Neural cell (in vitro differentiated cells): ENCODE measurements at regions not wholly inside any gene's neighbourhood (a gene's known extent, or its start where the extent isn't known, plus 50 kb on each side); places are given as distances from the start of the nearest gene placed in this dataset.

ENCODE experiments used
- H2AFZ ChIP-seq: fragments of 200-600, 300-800 bp; sonication (generic), shearing (Covaris generic); 2 replicates; pipeline ENCODE4 v1.6.0; 2014; ENCODE audit warnings: low read depth, mild to moderate bottlenecking, antibody characterized with exemption, low read length, moderate library complexity
- H3F3A ChIP-seq: fragments of 200-600 bp; shearing (Covaris generic); 2 replicates; pipeline ENCODE4 v1.6.1; 2016; ENCODE audit warnings: mild to moderate bottlenecking, moderate library complexity, mixed read lengths, antibody characterized with exemption, low read length; ENCODE audit not compliant: insufficient read depth, poor library complexity, severe bottlenecking
- H3K27ac ChIP-seq: fragments of 200-600, 300-800 bp; sonication (generic), shearing (Covaris generic); 2 replicates; pipeline ENCODE4 v1.5.1; 2014; ENCODE audit warnings: mild to moderate bottlenecking, low read length, moderate library complexity
- H3K27me3 ChIP-seq: fragments of 300-800, 200-600 bp; sonication (generic), shearing (Covaris generic); 2 replicates; pipeline ENCODE4 v1.6.0; 2014; ENCODE audit warnings: mild to moderate bottlenecking, low read depth, low read length, moderate library complexity; ENCODE audit not compliant: insufficient read depth
- H3K36me3 ChIP-seq: fragments of 300-800, 200-600 bp; sonication (generic), shearing (Covaris generic); 2 replicates; pipeline ENCODE4 v1.5.1; 2014; ENCODE audit warnings: mild to moderate bottlenecking, antibody characterized with exemption, low read length, moderate library complexity; ENCODE audit not compliant: insufficient read depth
- H3K4me2 ChIP-seq: fragments of 300-800, 200-600 bp; sonication (generic), shearing (Covaris generic); 2 replicates; pipeline ENCODE4 v1.6.0; 2014; ENCODE audit warnings: mild to moderate bottlenecking, low read length
- H3K4me3 ChIP-seq: fragments of 300-800, 200-600 bp; sonication (generic), shearing (Covaris generic); 2 replicates; pipeline ENCODE4 v1.5.1; 2014; ENCODE audit warnings: mild to moderate bottlenecking, low read length, moderate library complexity
- H3K79me2 ChIP-seq: fragments of 200-600 bp; shearing (Covaris generic); replicated peaks from 2 replicates; pipeline ENCODE4 v1.6.0; 2014; ENCODE audit warnings: mild to moderate bottlenecking, low read length, moderate library complexity; ENCODE audit not compliant: insufficient read depth
- H3K9ac ChIP-seq: fragments of 300-800, 200-600 bp; sonication (generic), shearing (Covaris generic); 2 replicates; pipeline ENCODE4 v1.6.1; 2016; ENCODE audit warnings: mild to moderate bottlenecking, low read length, mixed read lengths
- H3K9me2 ChIP-seq: fragments of 200-600 bp; shearing (Covaris generic); 2 replicates; pipeline ENCODE4 v1.6.1; 2016; ENCODE audit warnings: mild to moderate bottlenecking, low read length, mixed read lengths; ENCODE audit not compliant: insufficient read depth
- H3K9me3 ChIP-seq: fragments of 200-600, 300-800 bp; sonication (generic), shearing (Covaris generic); 2 replicates; pipeline ENCODE4 v1.6.1; 2016; ENCODE audit warnings: mild to moderate bottlenecking, mixed run types, low read length, moderate library complexity, mixed read lengths
- H4K20me1 ChIP-seq: fragments of 200-600 bp; shearing (Covaris generic); 2 replicates; pipeline ENCODE4 v1.6.1; 2016; ENCODE audit warnings: mild to moderate bottlenecking, mixed run types; ENCODE audit not compliant: insufficient read depth
- CTCF ChIP-seq: fragments of 450-650 bp; IDR thresholded peaks from 2 replicates; pipeline ENCODE4 v1.5.1; 2014; ENCODE audit warnings: antibody characterized with exemption, mild to moderate bottlenecking, moderate library complexity; ENCODE audit not compliant: poor library complexity, severe bottlenecking
- EP300 ChIP-seq: fragments of 450-650 bp; conservative IDR thresholded peaks from 2 replicates; pipeline ENCODE4 v1.6.1; 2014; ENCODE audit warnings: antibody characterized with exemption, mild to moderate bottlenecking, moderate library complexity; ENCODE audit not compliant: poor library complexity, severe bottlenecking
- EZH2 ChIP-seq: fragments of 200-600, 300-800 bp; shearing (Covaris generic), sonication (generic); IDR thresholded peaks from 2 replicates; pipeline ENCODE4 v1.6.1; 2014; ENCODE audit warnings: antibody characterized with exemption, low read length, borderline replicate concordance, mild to moderate bottlenecking; ENCODE audit not compliant: insufficient read depth, poor library complexity, severe bottlenecking
- MXI1 ChIP-seq: fragments of 450-650 bp; conservative IDR thresholded peaks from 2 replicates; pipeline ENCODE4 v1.6.1; 2014; ENCODE audit warnings: antibody characterized with exemption, mild to moderate bottlenecking; ENCODE audit not compliant: poor library complexity, severe bottlenecking
- POLR2AphosphoS5 ChIP-seq: IDR thresholded peaks from 2 replicates; pipeline ENCODE4 v1.6.1; 2012
- RAD21 ChIP-seq: fragments of 450-650 bp; conservative IDR thresholded peaks from 2 replicates; pipeline ENCODE4 v1.6.1; 2014; ENCODE audit warnings: antibody characterized with exemption, mild to moderate bottlenecking, moderate library complexity
- REST ChIP-seq: IDR thresholded peaks from 2 replicates; pipeline ENCODE4 v1.6.1; 2012; ENCODE audit warnings: borderline replicate concordance
- SMC3 ChIP-seq: fragments of 450-650 bp; conservative IDR thresholded peaks from 2 replicates; pipeline ENCODE4 v1.6.1; 2014; ENCODE audit warnings: antibody characterized with exemption, mild to moderate bottlenecking, moderate library complexity; ENCODE audit not compliant: poor library complexity
- TAF1 ChIP-seq: IDR thresholded peaks from 2 replicates; pipeline ENCODE4 v1.6.1; 2012; ENCODE audit warnings: low read depth

- no peaks in the 10 kb centered on the region for H3K27me3 ChIP-seq
- H3K9me3 ChIP-seq = no peaks in the 10 kb centered on the region
Measured at GRCh38 chr3:76610150-76610549, 429.7 kb upstream of the ROBO2 start.

GRCh38 chr3:76615719-76616118 is 424.2 kb upstream of the ROBO2 start:
- no peak overlapping the region for H3K4me2 ChIP-seq
- H2AFZ ChIP-seq = no peak overlapping the region
- H3K79me2 ChIP-seq = no peaks in the 10 kb centered on the region
- no peaks in the 10 kb centered on the region for H3K36me3 ChIP-seq
- H4K20me1 ChIP-seq = no peaks in the 10 kb centered on the region
- no peak overlapping the region for H3K4me3 ChIP-seq
- H3F3A ChIP-seq = no peaks in the 10 kb centered on the region
- no peaks in the 10 kb centered on the region for H3K9me2 ChIP-seq
- no peak overlapping the region for H3K27ac ChIP-seq
- H3K9me3 ChIP-seq = no peaks in the 10 kb centered on the region
- no peaks in the 10 kb centered on the region for H3K27me3 ChIP-seq
- no peak overlapping the region for H3K9ac ChIP-seq
- TF ChIP-seq TAF1 (no peak), REST (no peak), RAD21 (no peak), EP300 (no peak), SMC3 (no peak), CTCF (no peak), POLR2AphosphoS5 (no peak)

More at GRCh38 chr3:76610150-76610549, 429.7 kb upstream of the ROBO2 start:
- TF ChIP-seq REST = no peak
- no peak for TF ChIP-seq RAD21
- TF ChIP-seq EP300 = no peak
- no peak for TF ChIP-seq MXI1
- TF ChIP-seq SMC3 = no peak
- TF ChIP-seq EZH2 = no peak
- TF ChIP-seq POLR2AphosphoS5 = no peak
- TF ChIP-seq CTCF = no peak
- no peak for TF ChIP-seq TAF1
- Histone ChIP-seq H3F3A (no peaks in the 10 kb centered on the region), H3K27ac (no peak overlapping the region), H3K9me2 (no peaks in the 10 kb centered on the region), H3K36me3 (no peaks in the 10 kb centered on the region), H3K79me2 (no peaks in the 10 kb centered on the region), H4K20me1 (no peaks in the 10 kb centered on the region), H2AFZ (no peak overlapping the region), H3K4me3 (no peak overlapping the region), H3K9ac (no peak overlapping the region), H3K4me2 (no peak overlapping the region)
